AG09309 (cell line): ENCODE measurements at regions not wholly inside any gene's neighbourhood (a gene's known extent, or its start where the extent isn't known, plus 50 kb on each side); places are given as distances from the start of the nearest gene placed in this dataset.

Experiments used
- DNase-seq: peaks from one replicate; pipeline ENCODE4 v3.0.0-alpha.2; 2010; ENCODE audit warnings: low read depth
- H3K4me3 ChIP-seq: 2 replicates; pipeline ENCODE4 v1.5.1; 2011; ENCODE audit warnings: mild to moderate bottlenecking, low read depth, low read length, moderate library complexity; ENCODE audit not compliant: control insufficient read depth
- CTCF ChIP-seq: IDR thresholded peaks from 2 replicates; pipeline ENCODE4 v1.5.1; 2011; ENCODE audit warnings: mild to moderate bottlenecking, low read depth, low read length, inconsistent platforms; ENCODE audit not compliant: insufficient read depth, control insufficient read depth; ENCODE audit errors: missing control alignments

- no peak for DNase-seq
- no peak overlapping the region for H3K4me3 ChIP-seq
- no peak for TF ChIP-seq CTCF
Measured at GRCh38 chr5:166046956-166047355, 2244.5 kb upstream of the WWC1 start.

GRCh38 chr5:166050531-166050930 is 2240.9 kb upstream of the WWC1 start:
- TF ChIP-seq CTCF: no peak
- H3K4me3 ChIP-seq: no peak overlapping the region
- DNase-seq: no peak

GRCh38 chr5:166058660-166059059 is 2232.8 kb upstream of the WWC1 start:
- no peak for TF ChIP-seq CTCF
- no peak overlapping the region for H3K4me3 ChIP-seq
- DNase-seq: no peak

- TF ChIP-seq CTCF: no peak
- H3K4me3 ChIP-seq: no peak overlapping the region
- DNase-seq: no peak
Measured at GRCh38 chr5:166062094-166062493, 2229.4 kb upstream of the WWC1 start.

GRCh38 chr5:166062719-166063118 is 2228.7 kb upstream of the WWC1 start:
- TF ChIP-seq CTCF: no peak
- H3K4me3 ChIP-seq: no peak overlapping the region
- DNase-seq: no peak

GRCh38 chr5:166063261-166063660 is 2228.2 kb upstream of the WWC1 start:
- no peak for DNase-seq
- H3K4me3 ChIP-seq: no peak overlapping the region
- no peak for TF ChIP-seq CTCF

GRCh38 chr5:166068547-166069335 is 2222.7 kb upstream of the WWC1 start:
- H3K4me3 ChIP-seq: no peak overlapping the region
- TF ChIP-seq CTCF: no peak
- DNase-seq: no peak
